DOHH2 (cell line): ENCODE measurements at regions not wholly inside any gene's neighbourhood (a gene's known extent, or its start where the extent isn't known, plus 50 kb on each side); places are given as distances from the start of the nearest gene placed in this dataset.

Experiments used
- EZH2phosphoT487 ChIP-seq: fragments of 200-600 bp; sonication (generic); IDR thresholded peaks from 2 replicates; pipeline ENCODE4 v1.6.1; 2017; ENCODE audit warnings: borderline replicate concordance, mild to moderate bottlenecking, antibody characterized with exemption, low read length, moderate library complexity, mixed read lengths
- TF ChIP-seq, protein P1 (sequence below): fragments of 200-600 bp; sonication (generic); IDR thresholded peaks from one replicate; pipeline ENCODE4 v1.5.1; 2014; ENCODE audit warnings: antibody characterized with exemption, mild to moderate bottlenecking, low read depth, low read length; ENCODE audit not compliant: poor library complexity, severe bottlenecking

- TF ChIP-seq, protein P1, sequence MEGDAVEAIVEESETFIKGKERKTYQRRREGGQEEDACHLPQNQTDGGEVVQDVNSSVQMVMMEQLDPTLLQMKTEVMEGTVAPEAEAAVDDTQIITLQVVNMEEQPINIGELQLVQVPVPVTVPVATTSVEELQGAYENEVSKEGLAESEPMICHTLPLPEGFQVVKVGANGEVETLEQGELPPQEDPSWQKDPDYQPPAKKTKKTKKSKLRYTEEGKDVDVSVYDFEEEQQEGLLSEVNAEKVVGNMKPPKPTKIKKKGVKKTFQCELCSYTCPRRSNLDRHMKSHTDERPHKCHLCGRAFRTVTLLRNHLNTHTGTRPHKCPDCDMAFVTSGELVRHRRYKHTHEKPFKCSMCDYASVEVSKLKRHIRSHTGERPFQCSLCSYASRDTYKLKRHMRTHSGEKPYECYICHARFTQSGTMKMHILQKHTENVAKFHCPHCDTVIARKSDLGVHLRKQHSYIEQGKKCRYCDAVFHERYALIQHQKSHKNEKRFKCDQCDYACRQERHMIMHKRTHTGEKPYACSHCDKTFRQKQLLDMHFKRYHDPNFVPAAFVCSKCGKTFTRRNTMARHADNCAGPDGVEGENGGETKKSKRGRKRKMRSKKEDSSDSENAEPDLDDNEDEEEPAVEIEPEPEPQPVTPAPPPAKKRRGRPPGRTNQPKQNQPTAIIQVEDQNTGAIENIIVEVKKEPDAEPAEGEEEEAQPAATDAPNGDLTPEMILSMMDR: no peak
- TF ChIP-seq EZH2phosphoT487: no peak
Measured at GRCh38 chr6:119442776-119443184, 93.2 kb upstream of the MAN1A1 start.
